GM21390 (cell line): ENCODE measurements at regions not wholly inside any gene's neighbourhood (a gene's known extent, or its start where the extent isn't known, plus 50 kb on each side); places are given as distances from the start of the nearest gene placed in this dataset.
"Not testable (repeated sequence)": the region's sequence is repeated elsewhere in the genome, so short reads cannot be mapped to it uniquely, and the experiment has no call there.

Source experiments
- ATAC-seq: cut with Tn5 transposase; IDR thresholded peaks from one replicate; pipeline ENCODE4 v1.9.1; 2021; ENCODE audit not compliant: unreplicated experiment

- no peak for ATAC-seq
Observed at GRCh38 chr13:44755872-44756271, 179.7 kb upstream of the TSC22D1 start.

- ATAC-seq = no peak
Observed at GRCh38 chr13:44752164-44752563, 176.0 kb upstream of the TSC22D1 start.

GRCh38 chr13:44750630-44751029 lies 174.5 kb upstream of the TSC22D1 start:
- ATAC-seq = no peak

- ATAC-seq = no peak
Observed at GRCh38 chr13:44749906-44750305, 173.8 kb upstream of the TSC22D1 start.

GRCh38 chr13:44748439-44748838 lies 172.3 kb upstream of the TSC22D1 start:
- no peak for ATAC-seq

GRCh38 chr13:44747179-44747578 lies 171.0 kb upstream of the TSC22D1 start:
- ATAC-seq = no peak

GRCh38 chr13:44746690-44747089 lies 170.6 kb upstream of the TSC22D1 start:
- ATAC-seq = no peak

GRCh38 chr13:44744880-44745633 lies 168.9 kb upstream of the TSC22D1 start:
- ATAC-seq = no peak

GRCh38 chr13:44739539-44739938 lies 163.4 kb upstream of the TSC22D1 start:
- no peak for ATAC-seq

- ATAC-seq = no peak
Observed at GRCh38 chr13:44739120-44739519, 163.0 kb upstream of the TSC22D1 start.

- no peak for ATAC-seq
Observed at GRCh38 chr13:44738463-44738862, 162.3 kb upstream of the TSC22D1 start.

GRCh38 chr13:44735806-44736205 lies 159.7 kb upstream of the TSC22D1 start:
- no peak for ATAC-seq

- ATAC-seq = no peak
Observed at GRCh38 chr13:44734201-44734707, 158.1 kb upstream of the TSC22D1 start.

- ATAC-seq = no peak
Observed at GRCh38 chr13:44732503-44733098, 156.5 kb upstream of the TSC22D1 start.

- ATAC-seq = no peak
Observed at GRCh38 chr13:44730851-44731250, 154.7 kb upstream of the TSC22D1 start.

- ATAC-seq = no peak
Observed at GRCh38 chr13:44730099-44730498, 154.0 kb upstream of the TSC22D1 start.

- not testable (repeated sequence) for ATAC-seq
Observed at GRCh38 chr13:44727591-44727990, 151.5 kb upstream of the TSC22D1 start.

GRCh38 chr13:44726778-44727177 lies 150.6 kb upstream of the TSC22D1 start:
- ATAC-seq = no peak

- no peak for ATAC-seq
Observed at GRCh38 chr13:44726214-44726613, 150.1 kb upstream of the TSC22D1 start.

GRCh38 chr13:44719857-44720671 lies 143.9 kb upstream of the TSC22D1 start:
- no peak for ATAC-seq

GRCh38 chr13:44718467-44718866 lies 142.3 kb upstream of the TSC22D1 start:
- no peak for ATAC-seq
